SK-N-SH (cell line): ENCODE measurements at regions not wholly inside any gene's neighbourhood (a gene's known extent, or its start where the extent isn't known, plus 50 kb on each side); places are given as distances from the start of the nearest gene placed in this dataset.
A peak's percentile ranks its signal among the peaks of the same experiment; 100 is the strongest.

Experiments
- CTCF ChIA-PET: fragments of 300-600, 350-600 bp; formaldehyde crosslinking; extraction: SDS; loops from one replicate; lab custom pipeline; 2021; lab: Yijun Ruan, JAX
- POLR2A ChIA-PET: fragments of 350-600 bp; sonication (Branson Sonifier 250); formaldehyde crosslinking; extraction: SDS; loops from one replicate; lab custom pipeline; 2020; ENCODE audit warnings: antibody characterized with exemption, inconsistent platforms; lab: Yijun Ruan, JAX
- DNase-seq: peaks from one replicate; pipeline ENCODE4 v3.0.0; 2012
- H2AFZ ChIP-seq: fragments of 200-600 bp; sonication (generic); 2 replicates; pipeline ENCODE4 v1.8.1; 2016; ENCODE audit warnings: antibody characterized with exemption, mild to moderate bottlenecking, low read depth
- H3F3A ChIP-seq: fragments of 200-600 bp; sonication (generic); replicated peaks from 2 replicates; pipeline ENCODE3; 2016; ENCODE audit warnings: antibody characterized with exemption, mild to moderate bottlenecking; ENCODE audit not compliant: insufficient read depth
- H3K27ac ChIP-seq, 2 experiments: fragments of 200-500 bp in 1 of 2; fragments of 200-600 bp in 1 of 2; sonication (Bioruptor generic) in 1 of 2; sonication (generic), shearing (Covaris generic) in 1 of 2; 2 replicates each; pipeline versions ENCODE4 v1.5.1 to v1.6.1; 2014 to 2016; ENCODE audit warnings: low read depth in 2 of 2, inconsistent platforms in 1 of 2, low read length in 1 of 2, mild to moderate bottlenecking in 1 of 2, mixed read lengths in 1 of 2
- H3K27me3 ChIP-seq: fragments of 200-600 bp; sonication (generic), shearing (Covaris generic); 2 replicates; pipeline ENCODE4 v1.6.1; 2016; ENCODE audit warnings: mixed run types; ENCODE audit not compliant: insufficient read depth
- H3K36me3 ChIP-seq, 2 experiments: fragments of 200-500 bp in 1 of 2; fragments of 200-600 bp in 1 of 2; sonication (Bioruptor generic) in 1 of 2; sonication (generic) in 1 of 2; replicated peaks in 1 of 2; 2 replicates each; pipeline versions ENCODE3 to v1.5.1; 2014 to 2016; ENCODE audit warnings: low read length in 1 of 2, mild to moderate bottlenecking in 1 of 2; ENCODE audit not compliant: insufficient read depth in 2 of 2, control insufficient read depth in 1 of 2
- H3K4me1 ChIP-seq, 2 experiments: fragments of 200-500 bp in 1 of 2; fragments of 200-600 bp in 1 of 2; sonication (Bioruptor generic) in 1 of 2; sonication (generic), shearing (Covaris generic) in 1 of 2; 2 replicates each; pipeline versions ENCODE4 v1.5.1 to v1.6.1; 2014 to 2016; ENCODE audit warnings: low read depth in 1 of 2, low read length in 1 of 2, mixed run types in 1 of 2; ENCODE audit not compliant: insufficient read depth in 2 of 2, control insufficient read depth in 1 of 2
- H3K4me2 ChIP-seq: fragments of 200-600 bp; sonication (generic), shearing (Covaris generic); 2 replicates; pipeline ENCODE4 v1.6.1; 2017; ENCODE audit warnings: mixed run types
- H3K4me3 ChIP-seq, 2 experiments: fragments of 200-500 bp in 1 of 2; fragments of 200-600 bp in 1 of 2; sonication (Bioruptor generic) in 1 of 2; sonication (generic), shearing (Covaris generic) in 1 of 2; 2 replicates each; pipeline versions ENCODE4 v1.5.1 to v1.8.1; 2014 to 2016; ENCODE audit warnings: low read depth in 2 of 2, inconsistent platforms in 1 of 2, low read length in 1 of 2, mild to moderate bottlenecking in 1 of 2, mixed read lengths in 1 of 2, moderate library complexity in 1 of 2
- H3K79me2 ChIP-seq: fragments of 200-600 bp; sonication (generic); 2 replicates; pipeline ENCODE4 v1.8.1; 2017; ENCODE audit warnings: mild to moderate bottlenecking; ENCODE audit not compliant: insufficient read depth
- H3K9ac ChIP-seq: fragments of 200-600 bp; sonication (generic); 2 replicates; pipeline ENCODE4 v1.6.1; 2017; ENCODE audit warnings: mixed run types
- H3K9me2 ChIP-seq: fragments of 200-600 bp; sonication (generic); 2 replicates; pipeline ENCODE4 v1.6.1; 2017; ENCODE audit warnings: mixed run types
- H3K9me3 ChIP-seq: fragments of 200-600 bp; sonication (generic); 2 replicates; pipeline ENCODE4 v1.6.1; 2017; ENCODE audit warnings: mixed run types, mild to moderate bottlenecking, moderate library complexity
- H4K20me1 ChIP-seq: fragments of 200-600 bp; sonication (generic); 2 replicates; pipeline ENCODE4 v1.6.1; 2017; ENCODE audit warnings: mild to moderate bottlenecking, mixed run types; ENCODE audit not compliant: insufficient read depth
- EP300 ChIP-seq, 2 experiments: IDR thresholded peaks; 2 replicates each; pipeline versions ENCODE4 v1.4.0 to v1.6.1; 2012; ENCODE audit warnings: borderline replicate concordance in 1 of 2, low read depth in 1 of 2, low read length in 1 of 2
- GATA2 ChIP-seq: sonication (generic); formaldehyde crosslinking; IDR thresholded peaks from 2 replicates; pipeline ENCODE4 v1.5.0; 2020; ENCODE audit warnings: mild to moderate bottlenecking, missing genetic modification reagents
- MEF2A ChIP-seq: IDR thresholded peaks from 2 replicates; pipeline ENCODE4 v1.4.0; 2012; ENCODE audit warnings: low read depth, borderline replicate concordance
- NFIC ChIP-seq: IDR thresholded peaks from 2 replicates; pipeline ENCODE4 v1.4.0; 2012; ENCODE audit warnings: borderline replicate concordance
- POLR2AphosphoS5 ChIP-seq: IDR thresholded peaks from 2 replicates; pipeline ENCODE4 v1.6.1; 2012; ENCODE audit warnings: low read depth, low read length
- RAD21 ChIP-seq: IDR thresholded peaks from 2 replicates; pipeline ENCODE4 v1.6.1; 2012; ENCODE audit warnings: mild to moderate bottlenecking, low read length
- RCOR1 ChIP-seq: fragments of 150-350 bp; IDR thresholded peaks from 2 replicates; pipeline ENCODE4 v1.6.1; 2017; ENCODE audit warnings: antibody characterized with exemption, low read length
- SMC3 ChIP-seq: IDR thresholded peaks from 2 replicates; pipeline ENCODE4 v1.6.1; 2012; ENCODE audit warnings: low read depth, low read length, improper control_type of control experiment
- TAF1 ChIP-seq: IDR thresholded peaks from 2 replicates; pipeline ENCODE4 v1.6.1; 2012; ENCODE audit warnings: low read depth, mild to moderate bottlenecking, low read length, moderate library complexity, borderline replicate concordance
- YY1 ChIP-seq: IDR thresholded peaks from 2 replicates; pipeline ENCODE4 v1.4.0; 2012; ENCODE audit warnings: low read depth, mild to moderate bottlenecking
- WGBS: methylation state at CpG from one replicate; pipeline ENCODE4 v1.1.6; 2017; ENCODE audit warnings: low lambda C conversion rate; 5-methylcytosine and 5-hydroxymethylcytosine counted together
- TF ChIP-seq, protein P1 (sequence below): fragments of 200-600 bp; sonication (generic); IDR thresholded peaks from 2 replicates; pipeline ENCODE4 v1.6.1; 2017; ENCODE audit warnings: antibody characterized with exemption, mild to moderate bottlenecking, moderate library complexity
- TF ChIP-seq, protein P2 (sequence below): IDR thresholded peaks from 2 replicates; pipeline ENCODE4 v1.6.1; 2012; ENCODE audit warnings: mild to moderate bottlenecking, low read depth, low read length, moderate library complexity

- WGBS = 89% methylated on average over 3 of the region's 3 CpGs
- no peaks in the 10 kb centered on the region for H3K36me3 ChIP-seq
- no peaks in the 10 kb centered on the region for H3K9me2 ChIP-seq
- H3K9me3 ChIP-seq = no peaks in the 10 kb centered on the region
- 0 out of 2 replicates have a peak overlapping the region, but pooled peaks have one; percentile 27 for H2AFZ ChIP-seq
- H3K27me3 ChIP-seq = no peaks in the 10 kb centered on the region
- no peak for DNase-seq
- ChIA-PET POLR2A (no interaction called here), CTCF (interaction anchor here (1.1 kb wide), 1 partner anchor 11 kb away, joined by 3 read pairs; no protein-coding TSS in a partner anchor)
- H3K9ac ChIP-seq = no peak overlapping the region
- TF ChIP-seq EP300 (IDR thresholded peaks at IDR 0.05; ENCODE audit: borderline replicate concordance in 1 of 2, low read depth in 1 of 2, low read length in 1 of 2) = no peak
- TF ChIP-seq, protein P1, sequence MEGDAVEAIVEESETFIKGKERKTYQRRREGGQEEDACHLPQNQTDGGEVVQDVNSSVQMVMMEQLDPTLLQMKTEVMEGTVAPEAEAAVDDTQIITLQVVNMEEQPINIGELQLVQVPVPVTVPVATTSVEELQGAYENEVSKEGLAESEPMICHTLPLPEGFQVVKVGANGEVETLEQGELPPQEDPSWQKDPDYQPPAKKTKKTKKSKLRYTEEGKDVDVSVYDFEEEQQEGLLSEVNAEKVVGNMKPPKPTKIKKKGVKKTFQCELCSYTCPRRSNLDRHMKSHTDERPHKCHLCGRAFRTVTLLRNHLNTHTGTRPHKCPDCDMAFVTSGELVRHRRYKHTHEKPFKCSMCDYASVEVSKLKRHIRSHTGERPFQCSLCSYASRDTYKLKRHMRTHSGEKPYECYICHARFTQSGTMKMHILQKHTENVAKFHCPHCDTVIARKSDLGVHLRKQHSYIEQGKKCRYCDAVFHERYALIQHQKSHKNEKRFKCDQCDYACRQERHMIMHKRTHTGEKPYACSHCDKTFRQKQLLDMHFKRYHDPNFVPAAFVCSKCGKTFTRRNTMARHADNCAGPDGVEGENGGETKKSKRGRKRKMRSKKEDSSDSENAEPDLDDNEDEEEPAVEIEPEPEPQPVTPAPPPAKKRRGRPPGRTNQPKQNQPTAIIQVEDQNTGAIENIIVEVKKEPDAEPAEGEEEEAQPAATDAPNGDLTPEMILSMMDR = no peak
- TF ChIP-seq, protein P2, sequence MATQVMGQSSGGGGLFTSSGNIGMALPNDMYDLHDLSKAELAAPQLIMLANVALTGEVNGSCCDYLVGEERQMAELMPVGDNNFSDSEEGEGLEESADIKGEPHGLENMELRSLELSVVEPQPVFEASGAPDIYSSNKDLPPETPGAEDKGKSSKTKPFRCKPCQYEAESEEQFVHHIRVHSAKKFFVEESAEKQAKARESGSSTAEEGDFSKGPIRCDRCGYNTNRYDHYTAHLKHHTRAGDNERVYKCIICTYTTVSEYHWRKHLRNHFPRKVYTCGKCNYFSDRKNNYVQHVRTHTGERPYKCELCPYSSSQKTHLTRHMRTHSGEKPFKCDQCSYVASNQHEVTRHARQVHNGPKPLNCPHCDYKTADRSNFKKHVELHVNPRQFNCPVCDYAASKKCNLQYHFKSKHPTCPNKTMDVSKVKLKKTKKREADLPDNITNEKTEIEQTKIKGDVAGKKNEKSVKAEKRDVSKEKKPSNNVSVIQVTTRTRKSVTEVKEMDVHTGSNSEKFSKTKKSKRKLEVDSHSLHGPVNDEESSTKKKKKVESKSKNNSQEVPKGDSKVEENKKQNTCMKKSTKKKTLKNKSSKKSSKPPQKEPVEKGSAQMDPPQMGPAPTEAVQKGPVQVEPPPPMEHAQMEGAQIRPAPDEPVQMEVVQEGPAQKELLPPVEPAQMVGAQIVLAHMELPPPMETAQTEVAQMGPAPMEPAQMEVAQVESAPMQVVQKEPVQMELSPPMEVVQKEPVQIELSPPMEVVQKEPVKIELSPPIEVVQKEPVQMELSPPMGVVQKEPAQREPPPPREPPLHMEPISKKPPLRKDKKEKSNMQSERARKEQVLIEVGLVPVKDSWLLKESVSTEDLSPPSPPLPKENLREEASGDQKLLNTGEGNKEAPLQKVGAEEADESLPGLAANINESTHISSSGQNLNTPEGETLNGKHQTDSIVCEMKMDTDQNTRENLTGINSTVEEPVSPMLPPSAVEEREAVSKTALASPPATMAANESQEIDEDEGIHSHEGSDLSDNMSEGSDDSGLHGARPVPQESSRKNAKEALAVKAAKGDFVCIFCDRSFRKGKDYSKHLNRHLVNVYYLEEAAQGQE = no peak
- no peak for TF ChIP-seq MEF2A
- TF ChIP-seq SMC3 = no peak
- TF ChIP-seq NFIC = no peak
- TF ChIP-seq TAF1 = no peak
- no peak for TF ChIP-seq YY1
- no peaks in the 10 kb centered on the region; a peak in 1 of 4 replicates for H3K4me1 ChIP-seq
- no peak overlapping the region for H3K4me3 ChIP-seq
- H3F3A ChIP-seq = no peaks in the 10 kb centered on the region
- H4K20me1 ChIP-seq = no peaks in the 10 kb centered on the region
- H3K4me2 ChIP-seq = no peak overlapping the region
- no peak overlapping the region for H3K27ac ChIP-seq
- H3K79me2 ChIP-seq = no peaks in the 10 kb centered on the region
Measured at GRCh38 chr4:126247409-126247808, 932.7 kb downstream of the FAT4 start.

DNA sequence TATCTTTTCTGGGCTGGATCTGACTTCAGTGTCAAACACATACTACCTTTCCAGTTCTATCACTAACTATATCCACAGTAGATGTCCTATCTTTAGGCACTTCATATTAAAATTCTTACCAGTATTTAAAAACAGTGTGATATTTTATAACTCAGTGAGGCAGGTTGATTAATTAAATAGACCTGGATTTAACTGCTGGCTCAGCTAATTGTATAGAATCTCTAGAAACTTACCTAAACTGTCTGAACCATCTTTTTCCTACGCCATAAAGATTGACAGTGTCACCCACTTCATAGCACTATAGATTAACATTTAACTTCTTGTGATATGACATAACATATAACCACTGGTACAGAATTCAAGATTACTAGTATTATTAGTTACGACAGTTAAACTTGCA is 935.3 kb downstream of the FAT4 start:
- Histone ChIP-seq H3K9me3 (no peaks in the 10 kb centered on the region), H3K36me3 (no peaks in the 10 kb centered on the region), H3K9ac (no peak overlapping the region), H2AFZ (no peak overlapping the region), H4K20me1 (no peaks in the 10 kb centered on the region), H3K4me1 (no peaks in the 10 kb centered on the region), H3F3A (no peaks in the 10 kb centered on the region), H3K79me2 (no peaks in the 10 kb centered on the region), H3K9me2 (no peaks in the 10 kb centered on the region), H3K27ac (no peak overlapping the region), H3K4me2 (no peak overlapping the region), H3K4me3 (no peak overlapping the region), H3K27me3 (no peaks in the 10 kb centered on the region)
- WGBS = 95% methylated on average over 2 of the region's 2 CpGs
- POLR2A ChIA-PET = no interaction called here
- TF ChIP-seq RCOR1 (no peak), RAD21 (no peak), GATA2 (CRISPR knock-in tag) (no peak), POLR2AphosphoS5 (no peak)
- DNase-seq = no peak
- CTCF ChIA-PET = no interaction called here
